Adrenal gland (tissue), 9 donors: ENCODE measurements at regions not wholly inside any gene's neighbourhood (a gene's known extent, or its start where the extent isn't known, plus 50 kb on each side); places are given as distances from the start of the nearest gene placed in this dataset.

Experiments used
- DNase-seq, 7 donors: peaks; one replicate each; pipeline ENCODE4 v3.0.0-alpha.2; 2019 to 2020
- H3K27ac ChIP-seq, 5 donors: fragments of 200-600 bp; sonication (generic) in 4 of 5; 1 replicate in 3 of 5; 2 replicates in 2 of 5; pipeline versions ENCODE4 v1.5.1 to v1.8.0; 2016 to 2020; ENCODE audit warnings: mild to moderate bottlenecking in 1 of 5
- H3K27me3 ChIP-seq: fragments of 200-600 bp; 2 replicates; pipeline ENCODE4 v1.8.0; 2021
- H3K36me3 ChIP-seq, 2 donors: fragments of 200-600 bp; replicated peaks in 1 of 2; 1 replicate in 1 of 2; 2 replicates in 1 of 2; pipeline versions ENCODE4 v1.5.1 to v1.8.0; 2018 to 2022
- H3K4me1 ChIP-seq, 2 donors: fragments of 200-600 bp; replicated peaks in 1 of 2; 1 replicate in 1 of 2; 2 replicates in 1 of 2; pipeline versions ENCODE4 v1.5.1 to v1.8.0; 2018 to 2021
- H3K4me3 ChIP-seq, 4 donors: fragments of 200-600 bp; sonication (generic) in 3 of 4; one replicate each; pipeline ENCODE4 v1.5.1; 2016 to 2018
- H3K9me3 ChIP-seq, 3 donors: fragments of 200-600 bp; sonication (generic) in 1 of 3; replicated peaks in 1 of 3; 1 replicate in 2 of 3; 2 replicates in 1 of 3; pipeline versions ENCODE4 v1.5.1 to v1.8.0; 2016 to 2021
- POLR2A ChIP-seq, 2 donors: fragments of 450-650 bp; IDR thresholded peaks; one replicate each; pipeline ENCODE4 v1.6.1; 2017; ENCODE audit warnings: antibody characterized with exemption in 2 of 2, mild to moderate bottlenecking in 2 of 2, moderate library complexity in 1 of 2
- WGBS, 4 donors: extraction: QIAGEN DNeasy Blood & Tissue Kit in 2 of 4; methylation state at CpG; one replicate each; pipeline versions ENCODE4 v1.1.5 to v1.1.7; 2013 to 2017; 5-methylcytosine and 5-hydroxymethylcytosine counted together
- intact Hi-C, 2 donors: fragments of 100-400 bp; cut with DNase I; formaldehyde crosslinking; loops; one replicate each; pipeline versions ENCODE4 v1.14.1 to v1.15.0; 2022 to 2023
- TF ChIP-seq, protein P1 (sequence below), 6 experiments: fragments of 450-650 bp in 4 of 6; fragments of 200-600 bp in 2 of 6; sonication (generic) in 1 of 6; IDR thresholded peaks; 1 replicate in 5 of 6; 2 replicates in 1 of 6; pipeline versions ENCODE4 v1.5.1 to v1.8.0; 2016 to 2021; ENCODE audit warnings: antibody characterized with exemption in 6 of 6, mild to moderate bottlenecking in 2 of 6, moderate library complexity in 1 of 6
- donor health status: healthy with polysubstance abuse.
- donor health status: Bipolar disorder and iron deficiency.
- donor health status: DM: yes; HTN: yes; CAD: no.
- donor health status: DM: no; HTN: no; CAD: no.
- donor health status: DM: no; HTN: no; CAD: no.

DNA sequence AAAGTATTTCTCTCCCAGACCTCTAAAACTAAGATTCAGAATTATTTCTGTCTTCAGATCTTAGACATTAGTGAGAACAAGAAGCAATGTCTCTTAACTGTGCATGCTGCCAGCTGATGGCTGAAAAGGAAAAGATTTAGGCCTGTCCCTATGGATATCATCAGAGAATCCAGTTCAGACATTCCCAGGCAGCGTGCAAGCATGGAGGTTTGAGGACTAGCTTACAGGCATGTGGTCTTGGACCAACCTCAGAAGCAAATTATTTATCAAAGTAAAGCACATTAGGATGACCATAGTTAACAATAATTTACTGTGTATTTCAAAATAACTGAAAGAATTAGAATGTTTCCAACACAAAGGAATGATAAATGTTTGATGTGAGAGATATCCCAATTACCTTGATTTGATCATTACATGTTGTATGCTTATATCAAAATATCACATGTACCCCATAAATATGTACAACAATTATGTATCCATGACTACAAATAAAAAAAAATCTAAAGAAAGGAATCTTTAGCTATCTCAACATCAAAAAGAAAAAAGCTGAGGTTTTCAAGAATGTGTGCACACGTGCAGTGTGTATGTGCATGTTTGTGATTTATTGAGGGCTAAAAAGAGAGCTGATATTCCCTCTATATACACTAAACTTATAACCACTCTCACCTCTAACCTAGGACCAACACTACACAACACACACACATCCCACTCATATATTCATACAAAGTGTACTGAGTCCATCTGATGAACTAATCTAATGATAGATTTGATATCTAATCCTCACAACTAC lies 108.9 kb upstream of the THBS1 start:
- H3K27ac ChIP-seq, result peak overlapping the region; percentile 10 to 92 (median 66)
- intact Hi-C loops, result no loop called here
- H3K4me3 ChIP-seq, result no peak overlapping the region
- no peaks in the 10 kb centered on the region for H3K27me3 ChIP-seq
- H3K4me1 ChIP-seq, result peaks cover 0 to 20% of the 10 kb centered on the region in 2 donors
- TF ChIP-seq POLR2A (IDR thresholded peaks at IDR 0.05), result no peak
- TF ChIP-seq, protein P1, sequence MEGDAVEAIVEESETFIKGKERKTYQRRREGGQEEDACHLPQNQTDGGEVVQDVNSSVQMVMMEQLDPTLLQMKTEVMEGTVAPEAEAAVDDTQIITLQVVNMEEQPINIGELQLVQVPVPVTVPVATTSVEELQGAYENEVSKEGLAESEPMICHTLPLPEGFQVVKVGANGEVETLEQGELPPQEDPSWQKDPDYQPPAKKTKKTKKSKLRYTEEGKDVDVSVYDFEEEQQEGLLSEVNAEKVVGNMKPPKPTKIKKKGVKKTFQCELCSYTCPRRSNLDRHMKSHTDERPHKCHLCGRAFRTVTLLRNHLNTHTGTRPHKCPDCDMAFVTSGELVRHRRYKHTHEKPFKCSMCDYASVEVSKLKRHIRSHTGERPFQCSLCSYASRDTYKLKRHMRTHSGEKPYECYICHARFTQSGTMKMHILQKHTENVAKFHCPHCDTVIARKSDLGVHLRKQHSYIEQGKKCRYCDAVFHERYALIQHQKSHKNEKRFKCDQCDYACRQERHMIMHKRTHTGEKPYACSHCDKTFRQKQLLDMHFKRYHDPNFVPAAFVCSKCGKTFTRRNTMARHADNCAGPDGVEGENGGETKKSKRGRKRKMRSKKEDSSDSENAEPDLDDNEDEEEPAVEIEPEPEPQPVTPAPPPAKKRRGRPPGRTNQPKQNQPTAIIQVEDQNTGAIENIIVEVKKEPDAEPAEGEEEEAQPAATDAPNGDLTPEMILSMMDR (IDR thresholded peaks at IDR 0.05), result no peak
- H3K36me3 ChIP-seq, result no peaks in the 10 kb centered on the region
- no peak for DNase-seq
- WGBS, 4 donors, result 87 to 91% (median 89%) methylated on average over 2 of the region's 2 CpGs
- no peaks in the 10 kb centered on the region for H3K9me3 ChIP-seq

DNA sequence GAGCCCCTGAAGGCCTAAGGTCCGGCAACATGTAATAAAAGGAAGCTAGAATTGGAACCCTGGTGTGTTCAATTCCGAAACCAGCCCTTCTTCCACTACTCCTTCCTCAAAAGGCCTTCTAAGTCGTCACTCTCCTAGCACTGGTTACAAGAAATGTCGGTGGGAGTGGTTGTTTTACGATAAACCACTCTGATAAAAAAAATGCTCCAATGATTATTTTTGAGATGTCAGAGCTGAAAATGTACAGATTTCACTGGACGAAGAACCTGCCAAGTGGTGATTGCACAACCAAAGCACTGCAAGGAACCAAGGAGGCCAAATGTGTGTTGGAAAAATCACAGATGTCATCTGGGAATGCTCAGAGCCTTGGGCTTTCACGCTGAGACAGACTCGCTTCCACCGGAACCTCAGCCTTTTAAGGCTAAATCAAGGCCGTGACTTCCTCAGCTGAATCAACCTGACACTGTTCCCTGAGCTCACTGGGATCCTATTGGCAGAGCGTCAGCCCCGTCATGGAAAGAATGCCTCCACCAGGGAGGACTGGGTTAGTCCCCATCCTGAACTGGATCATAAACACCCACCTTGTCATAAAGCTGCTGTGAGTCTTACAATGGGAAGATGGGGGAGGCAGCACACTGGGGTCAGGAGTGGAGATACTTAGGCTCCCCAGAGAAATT lies 108.1 kb upstream of the THBS1 start:
- peak; percentile 67 to 92 (median 82) for DNase-seq
- H3K27me3 ChIP-seq, result no peaks in the 10 kb centered on the region
- 47 to 54% (median 50%) methylated on average over 12 of the region's 12 CpGs for WGBS, 4 donors
- H3K4me3 ChIP-seq, result peak overlapping the region in 1 of 4 donors; percentile 3
- TF ChIP-seq POLR2A (IDR thresholded peaks at IDR 0.05), result peak in 1 of 2 donors; percentile 9
- TF ChIP-seq, protein P1 (IDR thresholded peaks at IDR 0.05), result no peak
- H3K27ac ChIP-seq, result peak overlapping the region; percentile 35 to 92 (median 66)
- peaks cover 0 to 13% of the 10 kb centered on the region in 2 donors for H3K4me1 ChIP-seq
- H3K36me3 ChIP-seq, result no peaks in the 10 kb centered on the region
- intact Hi-C loops, result no loop called here
- H3K9me3 ChIP-seq, result no peaks in the 10 kb centered on the region

DNA sequence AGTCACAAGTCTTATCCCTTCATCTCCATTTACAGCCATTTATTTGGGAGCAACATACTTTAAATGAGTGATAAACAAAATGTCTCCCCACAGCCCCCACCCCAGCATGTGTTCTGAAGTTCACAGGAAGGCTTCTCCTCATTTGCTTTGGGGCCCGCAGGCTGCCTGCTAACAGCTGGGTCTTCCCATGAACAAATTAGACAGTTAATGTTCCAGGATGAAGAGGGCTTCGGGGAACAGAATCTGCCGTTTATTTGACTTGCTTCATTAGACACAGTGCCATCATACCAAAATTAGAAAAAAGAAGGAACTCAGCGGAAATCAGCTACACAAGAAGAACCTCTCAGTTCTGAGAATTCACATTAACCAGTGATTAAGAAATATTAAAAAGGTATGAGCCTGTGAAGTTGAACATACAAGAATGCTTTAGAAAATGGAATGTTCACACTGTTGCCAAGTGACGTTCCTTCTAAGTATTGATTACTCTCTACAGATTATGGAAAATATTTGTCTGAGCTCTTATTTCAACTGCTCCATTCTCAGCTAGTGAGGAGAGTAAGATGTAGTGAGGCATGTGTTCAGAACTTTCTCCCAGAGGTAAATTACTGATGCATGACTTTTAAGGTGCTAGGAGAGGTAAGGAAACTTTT lies 107.5 kb upstream of the THBS1 start:
- Histone ChIP-seq H3K9me3 (no peaks in the 10 kb centered on the region), H3K36me3 (no peaks in the 10 kb centered on the region), H3K4me3 (peak overlapping the region in 1 of 4 donors; percentile 3), H3K27me3 (no peaks in the 10 kb centered on the region), H3K4me1 (peaks cover 0 to 11% of the 10 kb centered on the region in 2 donors), H3K27ac (peak overlapping the region; percentile 35 to 92 (median 66))
- 57 to 69% (median 66%) methylated on average over 5 of the region's 5 CpGs for WGBS, 4 donors
- DNase-seq, result no peak
- no peak for TF ChIP-seq POLR2A (IDR thresholded peaks at IDR 0.05)
- TF ChIP-seq, protein P1 (IDR thresholded peaks at IDR 0.05), result no peak
- intact Hi-C loops, result no loop called here

DNA sequence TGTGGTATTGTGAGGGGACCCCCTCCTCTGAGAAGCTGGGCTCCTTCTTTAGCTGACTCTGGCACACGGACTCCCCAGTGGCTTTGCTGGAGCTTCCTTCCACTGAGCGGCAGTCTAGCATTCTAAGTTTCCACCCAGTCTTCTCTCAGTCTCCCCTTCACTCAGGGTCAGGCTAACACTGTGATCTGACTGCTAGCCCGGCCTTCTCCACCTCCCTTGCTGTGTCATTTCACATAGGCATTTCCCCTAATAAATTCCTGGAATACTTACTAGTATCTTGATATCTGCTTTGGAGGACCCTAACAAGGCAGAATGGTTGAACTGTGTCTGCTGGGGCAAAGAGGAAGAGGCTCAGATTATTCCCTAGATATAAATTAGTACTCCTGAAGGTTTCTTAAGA lies 106.2 kb upstream of the THBS1 start:
- H3K4me3 ChIP-seq, result no peak overlapping the region
- H3K27ac ChIP-seq, result peak overlapping the region in 3 of 5 donors; percentile 66 to 92 (median 87)
- no peaks in the 10 kb centered on the region for H3K36me3 ChIP-seq
- no peaks in the 10 kb centered on the region for H3K4me1 ChIP-seq
- DNase-seq, result no peak
- intact Hi-C loops, result no loop called here
- no peak for TF ChIP-seq POLR2A (IDR thresholded peaks at IDR 0.05)
- TF ChIP-seq, protein P1 (IDR thresholded peaks at IDR 0.05), result no peak
- WGBS, 4 donors, result 82 to 85% (median 84%) methylated on average over 3 of the region's 3 CpGs
- H3K27me3 ChIP-seq, result no peaks in the 10 kb centered on the region
- no peaks in the 10 kb centered on the region for H3K9me3 ChIP-seq
